WTC11 (cell line): ENCODE measurements at regions not wholly inside any gene's neighbourhood (a gene's known extent, or its start where the extent isn't known, plus 50 kb on each side); places are given as distances from the start of the nearest gene placed in this dataset.
"Not testable (repeated sequence)": the region's sequence is repeated elsewhere in the genome, so short reads cannot be mapped to it uniquely, and the experiment has no call there.

Experiments used
- ATAC-seq: fragments of 200-7000 bp; cut with Tn5 transposase; 2 replicates; pipeline ENCODE4 v1.10.0; 2021; ENCODE audit warnings: mild to moderate bottlenecking, moderate library complexity
- CTCF ChIA-PET: fragments of 300-600 bp; sonication (Branson Sonifier 250); formaldehyde crosslinking; loops from one replicate; lab custom pipeline; 2021; ENCODE audit warnings: antibody characterized with exemption; lab: Charles Lee
- POLR2A ChIA-PET: fragments of 350-600 bp; sonication (Branson Sonifier 250); formaldehyde crosslinking; loops from one replicate; lab custom pipeline; 2021; ENCODE audit warnings: antibody characterized with exemption; lab: Charles Lee
- DNase-seq: peaks from one replicate; pipeline ENCODE4 v3.0.0; 2021; ENCODE audit warnings: low spot score
- H3K27ac Mint-ChIP-seq: 2 replicates; pipeline ENCODE4 v1.8.0; 2021; ENCODE audit warnings: mixed read lengths
- H3K27me3 Mint-ChIP-seq: 2 replicates; pipeline ENCODE4 v1.8.0; 2021; ENCODE audit warnings: low read depth, mild to moderate bottlenecking, moderate library complexity, mixed read lengths
- H3K36me3 Mint-ChIP-seq: 2 replicates; pipeline ENCODE4 v1.8.0; 2021; ENCODE audit warnings: mixed read lengths
- H3K4me1 Mint-ChIP-seq: 2 replicates; pipeline ENCODE4 v1.8.0; 2022; ENCODE audit warnings: mixed read lengths
- H3K4me3 Mint-ChIP-seq: 2 replicates; pipeline ENCODE4 v1.8.0; 2021; ENCODE audit warnings: mild to moderate bottlenecking, moderate library complexity, mixed read lengths
- H3K9me3 Mint-ChIP-seq: 2 replicates; pipeline ENCODE4 v1.8.0; 2021; ENCODE audit warnings: mixed read lengths
- ATF6 ChIP-seq: sonication (generic); formaldehyde crosslinking; IDR thresholded peaks from 2 replicates; pipeline ENCODE4 v1.8.1; 2023; ENCODE audit warnings: mild to moderate bottlenecking, missing genetic modification reagents
- CBFB ChIP-seq: sonication (generic); formaldehyde crosslinking; IDR thresholded peaks from 2 replicates; pipeline ENCODE4 v1.8.1; 2022; ENCODE audit warnings: mild to moderate bottlenecking, low read depth, missing genetic modification reagents
- CTCF ChIP-seq: fragments of 200-600 bp; IDR thresholded peaks from 2 replicates; pipeline ENCODE4 v1.8.0; 2022; ENCODE audit warnings: antibody characterized with exemption
- EMX1 ChIP-seq: fragments of 250-450 bp; sonication (Bioruptor Pico); IDR thresholded peaks from 2 replicates; pipeline ENCODE4 v1.8.0; 2021; ENCODE audit warnings: mild to moderate bottlenecking
- GRHL2 ChIP-seq: fragments of 250-450 bp; sonication (Bioruptor Pico); IDR thresholded peaks from 2 replicates; pipeline ENCODE4 v1.8.0; 2022; ENCODE audit warnings: mild to moderate bottlenecking, moderate library complexity; ENCODE audit not compliant: insufficient replicate concordance, severe bottlenecking
- IRF2 ChIP-seq: sonication (generic); formaldehyde crosslinking; IDR thresholded peaks from 2 replicates; pipeline ENCODE4 v1.8.0; 2022; ENCODE audit warnings: low read depth, missing genetic modification reagents, borderline replicate concordance
- MXD4 ChIP-seq: fragments of 250-450 bp; sonication (Bioruptor Pico); IDR thresholded peaks from 2 replicates; pipeline ENCODE4 v1.8.0; 2021; ENCODE audit warnings: mild to moderate bottlenecking, moderate library complexity, borderline replicate concordance
- NR1H2 ChIP-seq: sonication (generic); formaldehyde crosslinking; IDR thresholded peaks from 2 replicates; pipeline ENCODE4 v1.9.0; 2021; ENCODE audit warnings: mild to moderate bottlenecking, moderate library complexity, missing genetic modification reagents
- USF1 ChIP-seq: sonication (generic); formaldehyde crosslinking; IDR thresholded peaks from 2 replicates; pipeline ENCODE4 v1.8.0; 2022; ENCODE audit warnings: mild to moderate bottlenecking, missing genetic modification reagents
- ZBTB21 ChIP-seq: sonication (generic); formaldehyde crosslinking; IDR thresholded peaks from 2 replicates; pipeline ENCODE4 v1.8.1; 2023; ENCODE audit warnings: mild to moderate bottlenecking, missing genetic modification reagents, borderline replicate concordance
- ZMAT4 ChIP-seq: fragments of 250-450 bp; sonication (Bioruptor Pico); IDR thresholded peaks from 2 replicates; pipeline ENCODE4 v1.9.0; 2021; ENCODE audit warnings: mild to moderate bottlenecking
- ZNF219 ChIP-seq: sonication (generic); formaldehyde crosslinking; IDR thresholded peaks from 2 replicates; pipeline ENCODE4 v1.8.0; 2023; ENCODE audit warnings: missing genetic modification reagents, mild to moderate bottlenecking, borderline replicate concordance
- ZNF416 ChIP-seq: fragments of 250-450 bp; sonication (Bioruptor Pico); IDR thresholded peaks from 2 replicates; pipeline ENCODE4 v1.9.0; 2021; ENCODE audit warnings: mild to moderate bottlenecking, inconsistent platforms

GRCh38 chr2:52470457-52470856 is 1297.1 kb upstream of the CHAC2 start:
- POLR2A ChIA-PET, CTCF ChIA-PET, H3K27ac Mint-ChIP-seq, H3K27me3 Mint-ChIP-seq, H3K36me3 Mint-ChIP-seq, H3K4me3 Mint-ChIP-seq: not testable (repeated sequence)
- peak; percentile 14 for DNase-seq
- peaks cover 23% of the 10 kb centered on the region for H3K4me1 Mint-ChIP-seq
- H3K9me3 Mint-ChIP-seq: peaks cover 18% of the 10 kb centered on the region
- peak; percentile 92 for ATAC-seq

DNA sequence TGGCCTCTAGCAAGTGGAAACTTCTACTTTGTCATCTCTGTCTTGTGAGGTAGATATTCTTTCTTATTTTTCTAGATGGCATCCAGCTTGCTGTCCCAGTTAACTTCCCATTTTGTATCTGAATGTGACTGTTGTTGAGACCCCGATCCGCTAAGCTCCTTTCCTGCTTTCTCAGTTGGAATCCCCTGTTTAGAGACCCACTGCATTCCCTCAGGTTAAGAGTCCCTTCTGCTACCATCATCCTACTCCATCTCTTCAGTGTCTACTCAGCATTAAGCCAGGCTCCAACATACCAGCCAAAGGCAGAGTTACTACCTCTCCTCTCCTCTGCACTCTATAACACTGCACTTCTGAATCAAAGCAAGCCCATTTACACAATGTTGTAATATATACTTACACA is 1300.4 kb upstream of the CHAC2 start:
- Mint-ChIP-seq H3K27ac (no peak overlapping the region), H3K9me3 (peaks cover 18% of the 10 kb centered on the region), H3K4me3 (no peak overlapping the region), H3K27me3 (no peaks in the 10 kb centered on the region), H3K36me3 (peaks cover 9% of the 10 kb centered on the region; the same call in 1 of the 2 replicates), H3K4me1 (peaks cover 36% of the 10 kb centered on the region)
- DNase-seq: no peak
- ChIA-PET POLR2A (no interaction called here), CTCF (no interaction called here)
- ATAC-seq: no peak
- TF ChIP-seq CBFB (CRISPR knock-in tag) (no peak), IRF2 (no peak), EMX1 (CRISPR knock-in tag) (no peak), GRHL2 (CRISPR knock-in tag) (no peak), ATF6 (CRISPR knock-in tag) (no peak), USF1 (CRISPR knock-in tag) (no peak)

DNA sequence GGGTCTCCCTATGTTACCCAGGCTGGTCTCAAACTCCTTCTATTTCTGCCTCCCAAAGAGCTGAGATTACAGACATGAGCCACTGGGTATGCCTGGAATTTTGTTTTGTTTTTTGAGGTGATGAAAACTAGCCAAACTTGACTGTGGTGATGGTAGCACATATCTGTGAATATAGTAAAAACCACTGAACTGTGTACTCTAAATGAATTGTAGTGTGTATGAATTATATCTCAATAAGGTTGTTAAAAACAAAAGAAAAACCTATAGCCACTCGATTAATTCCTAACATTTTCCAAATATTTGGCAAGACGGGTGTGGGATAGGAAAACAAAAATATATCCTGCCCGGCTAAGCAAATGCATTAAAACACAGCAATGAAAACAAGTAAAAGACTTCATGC is 1302.3 kb upstream of the CHAC2 start:
- ATAC-seq (no peak), DNase-seq (no peak)
- Mint-ChIP-seq H3K4me1 (peaks cover 30% of the 10 kb centered on the region), H3K27me3 (no peaks in the 10 kb centered on the region), H3K36me3 (no peaks in the 10 kb centered on the region; the same call in 1 of the 2 replicates), H3K27ac (no peak overlapping the region), H3K4me3 (no peak overlapping the region), H3K9me3 (0 out of 2 replicates have a peak, but pooled peaks cover 6% of the 10 kb centered on the region)
- POLR2A ChIA-PET: no interaction called here
- TF ChIP-seq CBFB (CRISPR knock-in tag) (no peak), MXD4 (no peak), ZNF416 (CRISPR knock-in tag) (no peak)
- CTCF ChIA-PET: interaction anchor here (1.2 kb wide), 1 partner anchor 9 kb away, joined by 4 read pairs; no protein-coding TSS in a partner anchor

- Mint-ChIP-seq H3K27ac (no peak overlapping the region), H3K36me3 (no peaks in the 10 kb centered on the region), H3K4me3 (no peak overlapping the region), H3K9me3 (no peaks in the 10 kb centered on the region), H3K4me1 (peaks cover 31% of the 10 kb centered on the region), H3K27me3 (no peaks in the 10 kb centered on the region)
- no peak for TF ChIP-seq ZMAT4 (CRISPR knock-in tag)
- TF ChIP-seq CBFB (CRISPR knock-in tag): no peak
- no peak for TF ChIP-seq CTCF
- TF ChIP-seq EMX1 (CRISPR knock-in tag): no peak
- TF ChIP-seq ZBTB21: no peak
- TF ChIP-seq ZNF219 (CRISPR knock-in tag): no peak
- TF ChIP-seq NR1H2 (CRISPR knock-in tag): no peak
- no peak for TF ChIP-seq GRHL2 (CRISPR knock-in tag)
- DNase-seq (no peak), ATAC-seq (no peak)
- ChIA-PET CTCF (no interaction called here), POLR2A (no interaction called here)
Measured at GRCh38 chr2:52463457-52463856, 1304.1 kb upstream of the CHAC2 start.
